GM18909 (cell line): ENCODE measurements at regions not wholly inside any gene's neighbourhood (a gene's known extent, or its start where the extent isn't known, plus 50 kb on each side); places are given as distances from the start of the nearest gene placed in this dataset.

Source experiments
- ATAC-seq: cut with Tn5 transposase; IDR thresholded peaks from one replicate; pipeline ENCODE4 v1.9.1; 2021; ENCODE audit warnings: mild to moderate bottlenecking; ENCODE audit not compliant: unreplicated experiment, poor library complexity

DNA sequence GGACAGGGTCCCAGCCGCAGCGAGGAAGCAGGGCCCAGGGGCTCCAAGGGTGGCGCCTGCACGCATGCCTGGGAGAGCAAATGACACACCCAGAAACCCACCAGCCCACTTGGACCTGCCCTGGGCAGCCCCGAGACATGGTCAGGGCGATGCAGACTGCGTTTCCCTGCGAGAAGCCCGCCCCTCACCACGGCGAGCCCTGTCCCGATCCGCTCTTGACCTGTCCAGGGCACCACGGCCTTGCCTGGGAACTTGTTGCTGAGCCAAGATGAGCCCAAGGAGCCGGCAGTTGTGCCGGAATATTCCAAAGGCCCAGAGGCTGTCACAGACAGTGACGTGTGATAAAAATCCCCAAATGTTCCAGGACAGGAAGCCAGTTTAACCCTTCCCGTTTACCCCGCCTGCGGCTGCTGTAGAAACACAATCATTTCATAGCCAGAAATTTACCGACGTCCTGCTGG, 78.1 kb downstream of the SIK1 start:
- ATAC-seq, result no peak

DNA sequence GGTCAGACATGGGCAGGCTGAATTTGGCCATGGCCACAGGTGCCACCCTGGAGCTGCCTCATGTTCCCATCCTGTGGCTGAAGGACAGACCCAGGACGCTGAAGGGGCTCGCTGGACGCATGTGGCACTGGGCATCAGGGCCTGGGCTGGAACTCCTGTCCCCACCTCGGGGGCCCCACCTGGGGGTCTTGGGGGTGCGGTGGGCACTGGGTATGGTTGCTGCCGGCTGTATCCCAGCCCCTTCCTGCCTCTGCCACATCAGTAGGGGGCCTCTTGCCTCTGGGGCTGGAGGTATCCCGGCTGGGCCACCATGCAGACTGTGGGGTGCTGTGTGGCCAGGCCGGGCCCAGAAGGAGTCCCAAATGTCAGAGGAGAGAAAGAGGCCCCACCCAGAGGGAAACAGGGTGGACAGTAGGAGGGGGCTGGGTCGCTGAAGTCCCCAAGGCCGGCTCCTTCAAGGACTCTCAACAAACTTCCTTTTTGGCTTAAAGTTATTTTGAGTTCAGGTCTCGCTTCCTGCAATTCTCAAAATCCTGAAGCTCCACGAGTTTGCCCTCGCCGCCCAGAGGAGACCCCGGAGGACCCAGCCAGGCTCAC, 78.7 kb downstream of the SIK1 start:
- no peak for ATAC-seq

- no peak for ATAC-seq
These were observed 79.3 kb downstream of the SIK1 start for GRCh38 chr21:43347461-43348169.

DNA sequence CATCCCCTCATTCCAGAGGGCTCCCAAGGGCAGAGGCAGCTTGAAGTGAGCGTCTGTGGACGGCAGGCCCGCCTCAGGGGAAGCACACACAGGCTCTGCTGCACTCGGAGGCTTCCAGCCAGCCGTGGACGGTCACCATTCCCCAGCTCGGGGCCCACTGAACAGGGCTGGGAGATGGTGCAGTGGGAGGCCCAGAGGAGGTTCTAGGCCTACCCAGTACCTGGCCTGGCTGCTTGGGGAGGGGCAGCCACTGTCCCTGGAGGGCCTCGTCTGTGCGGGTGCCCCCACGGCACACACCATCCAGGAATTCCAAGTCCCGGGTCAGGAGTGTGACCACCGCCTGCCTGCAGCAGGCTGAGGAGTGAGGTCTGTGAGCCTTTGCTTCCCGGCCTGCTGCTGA, 80.4 kb downstream of the SIK1 start:
- no peak for ATAC-seq

DNA sequence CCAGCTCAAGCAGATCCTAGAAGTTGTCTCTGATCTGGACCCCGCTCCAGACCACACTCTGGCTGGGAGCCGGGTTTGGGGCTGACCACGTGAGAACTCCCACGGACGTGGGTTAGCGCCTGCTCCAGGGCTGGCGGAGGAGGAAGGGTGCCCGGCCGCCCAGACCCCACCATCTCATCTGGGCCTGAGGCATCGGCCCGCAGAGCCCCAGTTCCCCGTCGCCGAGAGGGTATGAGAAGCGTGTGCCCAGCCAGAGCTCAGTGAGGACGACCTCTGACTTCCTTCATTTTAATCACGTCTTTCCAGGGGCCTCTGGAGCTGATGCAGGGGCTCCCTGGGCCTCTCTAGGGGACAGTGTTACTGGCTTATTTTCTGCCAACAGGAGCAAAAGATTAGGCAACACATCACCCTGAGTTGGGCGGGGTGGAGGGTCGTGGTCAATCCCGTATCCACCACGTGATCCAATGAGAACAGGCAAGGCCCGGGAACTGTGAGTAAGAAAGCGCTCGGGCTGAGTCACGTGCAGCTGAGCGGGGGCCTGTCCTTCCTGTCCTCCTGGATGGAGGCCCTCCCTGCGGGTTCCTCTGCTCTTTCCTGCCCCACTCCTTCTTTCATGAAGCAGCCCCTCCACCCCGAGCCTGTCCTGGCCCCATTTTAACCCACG, 81.1 kb downstream of the SIK1 start:
- no peak for ATAC-seq

DNA sequence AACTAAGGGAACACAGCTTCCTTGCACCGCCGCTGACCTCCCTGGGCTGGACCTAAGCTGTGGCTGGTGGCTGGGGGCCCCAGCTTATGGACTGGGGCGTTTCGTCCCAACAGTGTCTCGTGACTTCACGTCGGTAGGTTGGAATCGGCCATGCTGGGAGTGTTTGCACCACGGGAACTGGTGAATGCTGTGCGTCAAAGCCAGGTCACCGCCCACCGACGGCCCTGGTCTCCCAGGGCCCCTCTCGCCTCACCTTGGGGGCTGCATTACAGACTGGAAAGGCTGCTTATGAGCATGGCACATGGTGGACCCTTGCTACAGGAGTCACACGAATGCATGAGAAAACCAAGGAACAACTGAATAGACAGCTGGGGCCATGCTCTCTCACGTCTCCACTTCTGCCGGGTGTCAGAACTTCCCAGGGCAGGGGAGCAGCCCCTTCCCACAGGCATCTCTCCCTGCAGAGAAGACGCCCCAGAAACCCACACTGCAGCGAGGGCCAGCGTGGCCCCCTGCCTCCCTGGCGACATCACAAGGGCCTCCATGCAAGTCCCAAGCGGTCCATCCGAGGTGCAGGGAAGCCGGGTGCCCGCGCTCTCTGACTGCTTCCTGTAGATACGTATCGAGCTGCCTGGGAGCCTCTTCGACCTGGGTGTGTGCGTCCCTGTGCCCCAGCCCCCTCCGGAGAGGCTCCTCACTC, 81.7 kb downstream of the SIK1 start:
- no peak for ATAC-seq

DNA sequence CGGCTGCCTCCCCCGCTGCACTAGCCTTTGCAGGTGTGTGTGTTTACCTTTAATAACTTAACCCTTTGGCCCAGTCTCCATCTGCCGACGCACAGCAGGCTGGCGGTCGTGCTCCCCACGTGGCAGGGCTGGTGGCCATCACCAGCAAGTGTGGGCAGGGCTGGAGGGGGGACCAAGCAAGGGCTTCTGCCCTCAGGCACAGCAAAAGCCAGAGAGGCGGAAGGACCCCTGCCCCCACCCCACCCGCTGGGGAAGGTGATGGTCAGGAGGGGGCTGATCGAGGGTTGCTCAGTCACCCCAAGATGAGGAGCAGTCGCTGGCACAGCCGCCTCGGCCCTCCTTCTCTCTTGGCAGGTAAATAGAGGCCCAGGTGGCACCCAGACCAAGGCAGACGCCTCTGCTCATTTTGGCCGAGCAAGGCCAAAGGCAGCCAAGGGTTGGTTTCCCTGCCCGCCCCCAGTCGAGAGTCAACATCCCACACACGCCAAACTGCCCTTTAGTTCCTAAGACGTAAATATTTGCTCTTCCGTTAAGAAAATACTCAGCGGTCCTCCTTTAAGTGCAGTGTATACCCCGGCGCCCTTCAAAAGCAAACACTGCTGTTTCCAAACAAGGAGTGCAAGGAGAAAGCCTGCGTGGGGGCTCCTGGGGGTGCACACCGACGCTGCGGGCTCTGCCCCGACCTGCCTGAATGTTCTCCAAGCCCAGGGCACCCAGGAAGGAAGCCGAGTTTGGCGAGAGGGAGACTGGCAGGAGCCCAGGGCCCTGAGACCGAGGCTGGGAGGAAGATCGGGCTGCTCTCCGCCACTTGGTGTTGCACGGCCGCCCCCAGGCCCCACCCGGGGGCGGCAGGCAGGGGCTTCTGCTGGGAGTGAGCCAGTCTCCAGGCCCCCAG, 82.7 kb downstream of the SIK1 start:
- ATAC-seq, result no peak

DNA sequence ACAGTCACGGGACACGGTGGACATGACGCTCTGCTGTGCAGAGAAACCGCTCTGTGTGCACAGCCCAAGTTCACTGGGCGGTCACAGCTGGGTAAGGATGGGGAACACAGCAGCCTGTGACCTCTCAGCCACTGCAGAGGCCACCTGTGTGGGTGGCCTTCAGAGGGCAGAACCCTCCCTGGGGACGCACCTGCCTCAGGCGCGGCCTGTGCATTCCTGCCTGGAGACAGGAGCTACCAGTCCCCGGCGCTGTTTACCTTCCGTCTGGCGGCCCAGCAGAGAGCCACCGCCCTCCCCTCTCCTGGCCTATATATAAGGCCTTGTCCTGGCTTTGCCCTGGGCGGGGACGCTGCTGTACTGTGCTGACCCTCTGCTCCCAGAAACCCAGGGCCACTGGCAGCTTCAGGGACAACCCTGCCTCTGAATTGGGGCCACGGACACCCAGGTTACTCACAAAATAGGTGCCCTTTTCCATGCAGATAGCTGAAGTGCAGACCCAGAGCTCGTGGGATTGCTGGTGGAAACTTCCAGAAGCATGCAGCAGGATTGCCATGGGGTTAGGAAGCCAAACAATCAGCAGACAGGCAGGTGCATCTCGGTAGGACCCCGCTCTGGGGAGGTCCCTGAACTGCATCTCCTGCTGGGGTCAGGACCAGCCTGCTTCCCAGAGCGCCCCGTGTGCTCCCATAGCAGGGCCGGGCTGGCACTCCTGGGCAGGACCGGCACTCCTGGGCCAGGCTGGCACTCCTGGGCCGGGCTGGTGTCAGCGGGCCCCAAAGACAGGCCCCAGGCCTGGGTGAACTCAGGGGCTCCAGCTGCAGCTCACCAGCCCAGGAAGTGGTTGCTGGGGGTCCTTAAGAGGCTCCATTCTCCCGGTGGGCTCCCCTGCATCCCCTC, 83.6 kb downstream of the SIK1 start:
- ATAC-seq, result no peak

DNA sequence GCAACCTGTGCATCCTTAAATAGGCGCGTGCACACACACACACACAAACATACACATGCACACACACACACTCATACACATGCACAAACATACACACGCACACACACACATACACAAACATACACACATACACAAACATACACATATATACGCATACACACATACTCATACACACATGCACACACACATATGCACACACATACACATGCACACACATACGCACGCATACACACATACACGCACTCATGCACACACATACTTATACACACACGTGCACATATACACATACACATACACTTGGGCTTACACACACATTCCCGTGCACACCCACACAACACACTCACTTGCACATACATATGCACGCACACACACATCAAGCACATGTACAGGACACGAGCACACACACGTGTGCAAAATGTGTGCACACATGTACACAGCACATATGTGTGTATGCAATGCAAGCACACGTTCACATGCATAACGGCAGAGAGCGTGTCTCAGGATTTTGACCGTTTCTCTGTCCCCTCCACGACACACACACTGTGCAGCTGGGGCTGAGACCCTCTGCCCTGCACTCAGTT, 84.5 kb downstream of the SIK1 start:
- ATAC-seq, result no peak

DNA sequence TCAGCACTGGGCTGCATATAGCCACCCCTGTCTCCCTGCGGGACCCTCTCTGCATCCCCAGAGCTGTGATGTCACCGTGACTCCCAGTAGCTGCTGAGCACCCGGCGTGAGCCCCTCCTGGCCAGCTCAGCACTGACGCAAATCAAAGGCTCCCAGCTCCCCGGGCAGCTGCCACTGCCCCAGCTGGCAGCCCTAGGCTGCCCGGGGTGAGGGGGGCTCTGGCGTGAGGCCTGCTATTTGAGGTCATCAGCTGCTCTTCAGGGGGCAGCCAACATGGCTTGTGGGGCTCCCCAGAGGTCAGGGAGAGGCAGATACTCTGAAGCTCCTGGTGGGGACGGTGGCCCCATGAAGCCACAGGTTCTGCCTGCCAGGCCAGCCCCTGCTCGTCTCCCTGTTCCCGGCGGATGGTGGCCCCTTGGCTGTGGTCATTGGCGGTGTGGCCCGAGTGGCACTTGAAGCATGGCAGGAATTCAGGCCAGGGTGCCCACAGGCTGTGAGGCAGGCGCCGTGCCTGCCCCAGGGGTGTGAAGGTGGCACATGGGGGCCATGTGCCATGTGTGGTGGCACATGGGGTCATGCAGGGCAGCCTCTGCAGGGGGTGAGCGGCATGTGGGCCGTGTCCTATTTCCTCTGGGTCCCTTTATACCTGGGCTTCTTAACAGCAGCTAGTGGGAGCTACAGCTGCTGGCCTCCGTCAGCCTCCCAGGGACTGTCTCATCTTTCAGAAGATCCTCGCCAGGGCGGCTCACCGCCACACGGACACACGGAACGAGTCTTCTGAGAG, 85.4 kb downstream of the SIK1 start:
- no peak for ATAC-seq

DNA sequence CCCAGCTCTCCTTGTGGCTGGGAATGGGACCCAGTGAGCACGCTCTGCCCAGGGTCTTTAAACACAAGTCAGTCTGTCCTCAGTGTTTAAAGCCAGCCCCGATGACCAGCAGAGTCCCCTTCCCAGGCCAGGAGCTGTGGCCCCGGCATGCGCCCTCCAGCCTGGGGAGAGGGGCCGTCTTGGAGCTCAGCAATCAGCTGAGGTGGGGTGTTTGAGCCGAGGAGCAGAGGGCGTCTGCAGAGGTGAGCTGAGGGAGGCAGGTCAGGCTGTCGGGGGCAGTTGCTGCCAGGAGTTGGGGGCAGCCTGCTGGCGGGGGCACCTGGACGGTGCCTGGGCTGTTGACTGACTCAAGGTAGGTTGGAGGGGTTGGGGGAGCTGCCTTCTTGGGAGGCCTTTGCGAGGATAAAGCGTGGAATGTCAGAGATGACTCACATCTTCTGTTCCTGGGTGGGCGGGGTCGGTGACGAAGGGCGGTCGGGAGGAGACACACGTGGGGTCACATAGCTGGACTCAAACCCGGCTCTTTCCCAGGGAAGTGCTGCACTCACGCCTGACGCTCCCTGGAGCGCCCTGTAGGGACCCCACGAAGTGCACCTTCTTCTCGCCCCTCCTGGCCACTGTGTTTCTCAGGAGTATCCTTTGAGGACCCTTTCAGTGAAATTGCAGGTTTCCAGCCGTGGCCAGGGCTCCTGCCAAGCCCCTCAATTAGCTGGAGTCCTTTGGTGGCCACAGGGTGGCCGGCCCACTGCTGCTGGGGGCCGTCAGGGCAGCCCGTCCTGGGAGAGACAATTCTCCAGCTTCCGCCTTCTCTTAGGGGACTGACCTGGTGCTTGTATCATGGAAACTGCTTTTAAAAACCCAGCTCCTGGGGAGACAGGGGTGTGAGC, 86.2 kb downstream of the SIK1 start:
- ATAC-seq, result no peak

DNA sequence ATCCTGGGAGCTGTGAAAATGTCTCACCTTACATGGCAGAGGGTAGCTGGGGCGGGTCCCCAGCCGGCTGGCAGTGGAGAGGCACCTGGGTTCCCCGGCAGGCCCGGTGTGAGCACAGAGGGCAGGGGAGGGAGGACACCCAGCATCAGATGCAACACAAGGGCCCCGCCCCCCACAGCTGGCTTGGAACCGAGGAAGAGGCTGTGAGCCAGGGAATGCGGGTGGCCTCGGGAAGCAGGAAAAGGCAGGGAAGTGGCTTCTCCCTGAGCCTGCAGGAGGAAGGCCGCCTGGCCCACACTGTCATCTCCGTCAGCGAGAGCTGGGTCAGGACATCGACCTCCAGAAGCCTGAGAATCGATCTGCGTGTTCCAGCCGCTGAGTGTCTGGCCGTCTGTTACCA, 87.3 kb downstream of the SIK1 start:
- ATAC-seq, result no peak

GRCh38 chr21:43338951-43339350, 88.0 kb downstream of the SIK1 start:
- no peak for ATAC-seq

- ATAC-seq, result no peak
These were observed 88.9 kb downstream of the SIK1 start for GRCh38 chr21:43337901-43338655.

DNA sequence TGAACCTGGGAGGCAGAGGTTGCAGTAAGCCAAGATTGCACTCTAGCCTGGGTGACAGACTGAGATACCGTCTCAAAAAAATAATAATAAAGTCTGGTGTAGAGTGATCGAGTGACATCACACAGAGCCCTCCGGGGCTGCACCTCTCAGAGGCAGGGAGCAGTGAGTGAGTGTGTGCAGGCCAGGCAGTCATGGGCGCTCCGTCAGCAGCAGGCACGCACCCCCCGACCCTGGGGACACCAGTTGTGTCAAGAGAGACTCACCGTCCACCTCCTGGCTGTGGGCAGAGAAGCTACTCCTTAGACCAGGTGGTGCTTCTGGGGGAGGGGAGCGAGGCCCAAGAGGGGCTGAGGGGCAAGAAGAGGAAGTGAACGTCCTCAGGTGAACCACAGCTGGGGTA, 91.8 kb downstream of the SIK1 start:
- ATAC-seq, result no peak

- no peak for ATAC-seq
These were observed 92.5 kb downstream of the SIK1 start for GRCh38 chr21:43334214-43334958.
